ENCODE measurements at regions not wholly inside any gene's neighbourhood (a gene's known extent, or its start where the extent isn't known, plus 50 kb on each side); places are given as distances from the start of the nearest gene placed in this dataset.
A peak's percentile ranks its signal among the peaks of the same experiment; 100 is the strongest.

DNA sequence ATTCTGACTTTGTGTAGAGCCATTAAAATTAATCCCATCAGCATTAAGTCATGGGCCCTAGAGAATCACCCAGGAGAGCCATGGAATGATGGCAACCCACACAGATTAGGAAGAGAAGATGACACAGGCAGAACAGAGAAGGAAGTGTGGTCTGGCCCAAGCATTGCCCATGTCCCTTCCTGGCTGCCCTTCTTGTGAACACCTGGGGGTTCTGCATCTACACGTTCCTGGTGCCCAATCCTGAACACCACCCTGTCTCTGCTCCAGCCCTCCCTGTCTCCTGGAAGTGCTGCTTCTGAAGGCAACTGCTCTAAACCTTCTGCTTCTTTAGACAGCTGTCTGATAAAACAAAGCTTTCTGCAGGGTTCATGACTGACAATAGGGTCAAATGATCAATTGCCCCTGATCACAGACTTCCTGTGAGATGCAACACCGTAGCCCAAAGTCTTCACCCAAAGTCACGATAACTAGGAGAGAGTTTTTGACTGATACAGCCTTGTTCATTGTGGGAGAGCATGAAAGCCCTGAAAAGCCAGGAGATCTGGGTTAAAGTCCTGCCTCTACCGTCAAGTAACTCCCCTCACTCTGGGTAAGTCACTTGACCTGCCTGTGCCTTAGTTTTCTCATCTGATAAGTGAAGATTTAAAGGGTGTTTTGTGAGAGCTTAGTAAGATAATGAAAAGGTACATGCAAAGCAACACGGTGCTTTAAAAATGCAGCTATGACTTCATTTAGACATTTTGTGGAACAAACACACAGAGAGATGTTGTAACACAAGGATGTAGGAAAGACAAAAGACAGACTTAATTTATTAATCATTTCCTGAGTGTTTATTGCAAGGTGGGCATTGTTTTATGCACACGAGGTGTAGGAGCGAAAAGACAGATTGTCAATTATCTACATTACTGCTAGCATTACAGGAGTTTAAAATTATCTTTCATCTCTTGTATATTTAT is 291.2 kb upstream of the STXBP5 start:
- ChIA-PET CTCF (no interaction called here), POLR2A (no interaction called here)
- H3K4me3 ChIP-seq (ENCODE audit: low read length) = no peak overlapping the region
- DNase-seq = no peak
- H3K9me3 ChIP-seq (ENCODE audit: control insufficient read depth in 2 of 3, low read length in 3 of 3) = no peaks in the 10 kb centered on the region
- Mint-ChIP-seq H3K4me3 (no peak overlapping the region), H3K27me3 (peaks cover 0 to 20% (median 15%) of the 10 kb centered on the region in 5 donors), H3K4me1 (peaks cover 0 to 6% (median 4%) of the 10 kb centered on the region in 7 donors), H3K36me3 (peaks cover 0 to 4% (median 0%) of the 10 kb centered on the region in 5 donors), H3K9me3 (no peaks in the 10 kb centered on the region), H3K27ac (no peak overlapping the region)
- no peaks in the 10 kb centered on the region for H3K36me3 ChIP-seq (ENCODE audit: control insufficient read depth in 2 of 3, insufficient read depth in 3 of 3, low read length in 3 of 3)
- ATAC-seq = no peak
- intact Hi-C loops (cut with micrococcal nuclease) = no loop called here
- no peak overlapping the region for H3K27ac ChIP-seq (ENCODE audit: low read depth, low read length)
- no peaks in the 10 kb centered on the region for H3K27me3 ChIP-seq (ENCODE audit: control insufficient read depth in 2 of 2, insufficient read depth in 2 of 2, low read length in 2 of 2)
- H3K4me1 ChIP-seq (ENCODE audit: control insufficient read depth in 2 of 2, insufficient read depth in 2 of 2, low read length in 2 of 2) = no peaks in the 10 kb centered on the region

DNA sequence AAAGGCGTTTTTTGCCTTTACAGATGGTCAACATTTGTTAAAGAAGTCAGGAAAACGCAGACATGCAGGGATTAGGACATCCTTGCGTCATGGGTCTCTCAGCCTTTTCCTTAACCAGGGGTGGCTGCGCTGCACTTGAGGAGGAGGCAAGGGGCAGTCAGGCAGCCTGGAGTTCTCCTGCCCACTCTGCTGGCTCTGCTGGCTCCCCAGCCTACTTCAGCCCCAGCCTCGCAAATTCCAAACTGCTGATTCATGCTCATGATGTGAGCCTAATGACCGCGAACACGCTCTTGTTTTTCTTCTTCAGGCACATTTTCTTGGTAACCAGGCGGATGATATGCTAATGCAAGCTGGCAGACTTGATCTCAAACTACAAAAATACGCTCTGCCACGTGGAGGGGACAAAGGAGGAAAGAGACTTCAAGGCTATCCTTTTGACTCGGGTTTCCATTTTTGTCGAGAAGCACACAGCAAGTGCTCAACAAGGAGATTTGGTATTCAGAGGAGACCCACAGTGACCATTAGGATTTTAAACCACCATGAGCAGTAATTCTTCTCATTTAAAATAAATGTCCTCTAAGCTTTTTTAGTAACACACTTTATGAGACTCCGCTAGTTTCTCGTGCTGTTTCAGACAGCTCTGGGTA is 290.3 kb upstream of the STXBP5 start:
- Histone ChIP-seq H3K4me3 (ENCODE audit: low read length) (no peak overlapping the region), H3K27me3 (ENCODE audit: control insufficient read depth in 2 of 2, insufficient read depth in 2 of 2, low read length in 2 of 2) (no peaks in the 10 kb centered on the region), H3K27ac (ENCODE audit: low read depth, low read length) (no peak overlapping the region), H3K4me1 (ENCODE audit: control insufficient read depth in 2 of 2, insufficient read depth in 2 of 2, low read length in 2 of 2) (no peaks in the 10 kb centered on the region), H3K9me3 (ENCODE audit: control insufficient read depth in 2 of 3, low read length in 3 of 3) (no peaks in the 10 kb centered on the region), H3K36me3 (ENCODE audit: control insufficient read depth in 2 of 3, insufficient read depth in 3 of 3, low read length in 3 of 3) (no peaks in the 10 kb centered on the region)
- no peak for DNase-seq
- ChIA-PET CTCF (no interaction called here), POLR2A (no interaction called here)
- H3K36me3 Mint-ChIP-seq = peaks cover 0 to 4% (median 0%) of the 10 kb centered on the region in 5 donors
- peaks cover 0 to 6% (median 4%) of the 10 kb centered on the region in 7 donors for H3K4me1 Mint-ChIP-seq
- peak; percentile 57 for ATAC-seq
- H3K9me3 Mint-ChIP-seq = no peaks in the 10 kb centered on the region
- peak overlapping the region in 1 of 9 donors; percentile 21 for H3K27ac Mint-ChIP-seq
- no peak overlapping the region for H3K4me3 Mint-ChIP-seq
- H3K27me3 Mint-ChIP-seq = peaks cover 0 to 20% (median 15%) of the 10 kb centered on the region in 5 donors
- intact Hi-C loops (cut with micrococcal nuclease) = no loop called here

DNA sequence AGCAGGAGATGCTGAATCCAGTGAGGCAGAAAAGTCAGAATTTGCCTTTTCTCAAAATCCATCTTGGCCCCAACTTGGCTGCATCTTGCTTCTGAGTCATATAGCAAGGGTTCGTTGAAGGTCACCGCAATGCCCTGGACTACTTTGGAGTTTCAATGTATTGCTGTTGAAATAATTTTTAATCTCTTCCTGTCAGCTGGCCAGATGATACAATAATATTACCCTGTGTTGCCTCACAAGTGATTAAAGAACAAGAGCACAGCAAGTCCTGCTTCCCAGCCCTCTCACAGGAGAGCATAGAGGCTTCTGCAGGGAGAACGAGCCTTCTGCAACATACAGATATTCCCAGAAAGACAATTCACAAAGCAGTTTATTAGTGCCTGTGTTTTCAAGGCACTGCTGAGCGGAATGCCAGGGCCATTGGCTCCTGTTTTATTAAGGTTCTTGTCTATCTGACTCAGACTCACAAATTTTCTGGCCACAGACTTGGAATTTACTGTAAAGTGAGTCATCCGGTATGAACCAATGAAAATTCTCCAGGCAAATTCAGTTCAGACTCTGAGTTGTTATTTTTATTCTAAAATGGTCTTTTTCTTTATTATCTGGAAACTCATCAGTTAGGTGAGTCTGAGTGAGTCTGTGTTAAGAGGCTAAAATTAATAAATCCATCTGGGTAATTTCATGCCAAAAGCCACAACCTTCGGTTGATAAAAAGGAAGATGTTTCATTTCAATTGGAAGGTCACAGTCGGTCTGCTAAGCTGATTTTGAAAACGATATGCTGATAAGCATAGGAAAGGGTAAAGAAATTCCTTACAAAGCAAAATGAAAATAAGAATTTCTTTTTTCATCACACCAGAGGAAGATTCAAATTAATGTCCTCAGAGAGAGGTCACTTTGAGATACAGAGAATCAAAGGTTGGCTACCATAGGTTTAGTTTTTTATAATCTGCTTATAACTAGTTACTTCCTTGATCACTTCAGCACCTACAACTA is 289.4 kb upstream of the STXBP5 start:
- no peaks in the 10 kb centered on the region for H3K9me3 ChIP-seq (ENCODE audit: control insufficient read depth in 2 of 3, low read length in 3 of 3)
- Mint-ChIP-seq H3K4me3 (no peak overlapping the region), H3K27me3 (peaks cover 0 to 20% (median 15%) of the 10 kb centered on the region in 5 donors), H3K4me1 (peaks cover 0 to 6% (median 4%) of the 10 kb centered on the region in 7 donors), H3K27ac (no peak overlapping the region), H3K36me3 (peaks cover 0 to 4% (median 0%) of the 10 kb centered on the region in 5 donors), H3K9me3 (no peaks in the 10 kb centered on the region)
- intact Hi-C loops (cut with micrococcal nuclease) = no loop called here
- ATAC-seq = peak; percentile 81
- no peak overlapping the region for H3K4me3 ChIP-seq (ENCODE audit: low read length)
- no peak overlapping the region for H3K27ac ChIP-seq (ENCODE audit: low read depth, low read length)
- ChIA-PET POLR2A (no interaction called here), CTCF (no interaction called here)
- no peak for DNase-seq
- no peaks in the 10 kb centered on the region for H3K4me1 ChIP-seq (ENCODE audit: control insufficient read depth in 2 of 2, insufficient read depth in 2 of 2, low read length in 2 of 2)
- no peaks in the 10 kb centered on the region for H3K36me3 ChIP-seq (ENCODE audit: control insufficient read depth in 2 of 3, insufficient read depth in 3 of 3, low read length in 3 of 3)
- H3K27me3 ChIP-seq (ENCODE audit: control insufficient read depth in 2 of 2, insufficient read depth in 2 of 2, low read length in 2 of 2) = no peaks in the 10 kb centered on the region

DNA sequence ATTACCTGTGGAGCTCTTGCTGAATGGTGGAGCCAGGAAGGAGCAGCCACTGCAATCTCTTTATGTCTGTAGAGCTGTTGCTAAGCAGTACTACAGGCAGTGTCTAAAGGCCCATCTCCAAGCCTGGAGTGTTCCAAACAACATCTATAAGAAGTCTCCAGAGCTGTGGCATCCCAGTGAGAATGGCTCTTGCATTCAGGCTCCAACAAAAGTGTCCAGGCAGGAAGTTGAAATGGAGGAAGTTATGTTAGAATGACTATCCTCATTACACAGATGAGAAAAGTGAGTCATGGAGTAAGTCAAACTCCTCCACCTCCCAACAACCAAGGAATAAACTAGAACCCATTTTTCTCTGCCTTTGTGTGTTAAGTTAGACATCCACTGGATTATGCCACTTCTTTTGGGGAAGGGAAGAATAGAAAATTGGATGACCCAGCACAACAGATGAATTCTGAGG is 288.5 kb upstream of the STXBP5 start:
- Histone ChIP-seq H3K4me3 (ENCODE audit: low read length) (no peak overlapping the region), H3K36me3 (ENCODE audit: control insufficient read depth in 2 of 3, insufficient read depth in 3 of 3, low read length in 3 of 3) (no peaks in the 10 kb centered on the region), H3K27ac (ENCODE audit: low read depth, low read length) (no peak overlapping the region), H3K4me1 (ENCODE audit: control insufficient read depth in 2 of 2, insufficient read depth in 2 of 2, low read length in 2 of 2) (no peaks in the 10 kb centered on the region), H3K27me3 (ENCODE audit: control insufficient read depth in 2 of 2, insufficient read depth in 2 of 2, low read length in 2 of 2) (no peaks in the 10 kb centered on the region), H3K9me3 (ENCODE audit: control insufficient read depth in 2 of 3, low read length in 3 of 3) (no peaks in the 10 kb centered on the region)
- peak; percentile 22 for ATAC-seq
- intact Hi-C loops (cut with micrococcal nuclease) = no loop called here
- ChIA-PET POLR2A (no interaction called here), CTCF (no interaction called here)
- Mint-ChIP-seq H3K4me1 (peaks cover 0 to 6% (median 4%) of the 10 kb centered on the region in 7 donors), H3K9me3 (no peaks in the 10 kb centered on the region), H3K36me3 (no peaks in the 10 kb centered on the region), H3K27ac (no peak overlapping the region), H3K27me3 (peaks cover 0 to 20% (median 15%) of the 10 kb centered on the region in 5 donors), H3K4me3 (no peak overlapping the region)
- no peak for DNase-seq

DNA sequence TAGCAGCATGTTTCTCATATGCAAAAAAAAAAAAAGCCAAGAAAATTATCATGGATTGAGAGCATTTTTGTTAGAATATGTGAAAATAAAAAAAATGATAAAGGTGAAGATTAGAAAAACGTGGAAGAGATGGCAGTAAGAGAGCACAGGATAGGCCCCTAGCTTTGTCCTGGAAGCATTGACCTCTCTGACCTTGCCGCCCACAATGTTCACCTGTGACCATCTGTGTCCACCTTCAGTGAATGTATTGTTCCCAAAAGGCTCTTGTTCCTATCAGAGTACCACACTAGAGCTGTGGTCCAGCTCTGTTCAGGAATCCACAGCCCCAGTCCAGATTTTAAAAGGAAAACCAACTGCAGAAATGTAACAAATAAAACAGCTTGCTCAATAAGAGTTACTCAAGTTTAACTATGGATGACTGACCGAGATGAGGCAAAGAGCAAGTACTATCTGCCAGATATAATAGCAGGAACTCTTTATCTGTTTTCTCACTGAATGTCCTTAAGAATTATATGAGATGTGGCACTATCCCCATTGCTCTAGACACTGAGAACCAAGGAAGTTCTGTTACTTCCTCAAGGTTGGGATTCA is 287.7 kb upstream of the STXBP5 start:
- no peaks in the 10 kb centered on the region for H3K36me3 Mint-ChIP-seq
- ChIA-PET POLR2A (no interaction called here), CTCF (no interaction called here)
- Histone ChIP-seq H3K27ac (ENCODE audit: low read depth, low read length) (no peak overlapping the region), H3K36me3 (ENCODE audit: control insufficient read depth in 2 of 3, insufficient read depth in 3 of 3, low read length in 3 of 3) (no peaks in the 10 kb centered on the region), H3K27me3 (ENCODE audit: control insufficient read depth in 2 of 2, insufficient read depth in 2 of 2, low read length in 2 of 2) (no peaks in the 10 kb centered on the region), H3K4me1 (ENCODE audit: control insufficient read depth in 2 of 2, insufficient read depth in 2 of 2, low read length in 2 of 2) (no peaks in the 10 kb centered on the region), H3K9me3 (ENCODE audit: control insufficient read depth in 2 of 3, low read length in 3 of 3) (no peaks in the 10 kb centered on the region), H3K4me3 (ENCODE audit: low read length) (no peak overlapping the region)
- peaks cover 0 to 20% (median 15%) of the 10 kb centered on the region in 5 donors for H3K27me3 Mint-ChIP-seq
- no peak for DNase-seq
- ATAC-seq = no peak
- H3K4me3 Mint-ChIP-seq = no peak overlapping the region
- no peak overlapping the region for H3K27ac Mint-ChIP-seq
- H3K9me3 Mint-ChIP-seq = no peaks in the 10 kb centered on the region
- intact Hi-C loops (cut with micrococcal nuclease) = no loop called here
- peaks cover 0 to 6% (median 4%) of the 10 kb centered on the region in 7 donors for H3K4me1 Mint-ChIP-seq

DNA sequence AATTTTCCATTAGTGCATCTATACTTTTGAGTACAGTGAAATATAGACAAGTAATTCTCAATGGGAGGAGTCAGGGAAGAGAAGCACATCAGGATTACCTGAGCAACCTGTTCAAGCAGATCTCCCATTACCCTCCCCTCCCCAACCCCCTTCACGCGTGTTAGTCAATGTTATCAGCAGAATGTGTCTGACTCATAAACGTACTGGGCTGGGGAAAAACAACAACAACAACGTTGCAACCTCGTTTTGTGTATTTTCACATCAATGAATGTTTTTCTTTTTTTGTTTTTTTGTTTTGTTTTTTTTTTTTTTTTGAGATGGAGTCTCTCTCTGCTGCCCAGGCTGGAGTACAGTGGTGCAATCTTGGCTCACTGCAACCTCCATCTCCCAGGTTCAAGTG is 287.0 kb upstream of the STXBP5 start:
- Histone ChIP-seq H3K27ac (ENCODE audit: low read depth, low read length) (no peak overlapping the region), H3K4me1 (ENCODE audit: control insufficient read depth in 2 of 2, insufficient read depth in 2 of 2, low read length in 2 of 2) (no peaks in the 10 kb centered on the region), H3K4me3 (ENCODE audit: low read length) (no peak overlapping the region), H3K27me3 (ENCODE audit: control insufficient read depth in 2 of 2, insufficient read depth in 2 of 2, low read length in 2 of 2) (no peaks in the 10 kb centered on the region), H3K9me3 (ENCODE audit: control insufficient read depth in 2 of 3, low read length in 3 of 3) (no peaks in the 10 kb centered on the region), H3K36me3 (ENCODE audit: control insufficient read depth in 2 of 3, insufficient read depth in 3 of 3, low read length in 3 of 3) (no peaks in the 10 kb centered on the region)
- Mint-ChIP-seq H3K4me3 (no peak overlapping the region), H3K36me3 (no peaks in the 10 kb centered on the region), H3K4me1 (peaks cover 0 to 6% (median 4%) of the 10 kb centered on the region in 7 donors), H3K27me3 (peaks cover 0 to 20% (median 15%) of the 10 kb centered on the region in 5 donors), H3K9me3 (no peaks in the 10 kb centered on the region), H3K27ac (no peak overlapping the region)
- ATAC-seq = no peak
- ChIA-PET POLR2A (no interaction called here), CTCF (no interaction called here)
- DNase-seq = no peak
- intact Hi-C loops (cut with micrococcal nuclease) = no loop called here
